A549 (cell line): ENCODE measurements at regions not wholly inside any gene's neighbourhood (a gene's known extent, or its start where the extent isn't known, plus 50 kb on each side); places are given as distances from the start of the nearest gene placed in this dataset.

Experiments
- ATAC-seq, 2 experiments: fragments of 200-7000 bp in 1 of 2; fragments of >200 bp in 1 of 2; cut with Nextera tagmentation in 1 of 2; cut with Tn5 transposase in 1 of 2; 3 replicates each; pipeline versions ENCODE4 v1.8.0 to v1.9.1; 2018 to 2020; ENCODE audit warnings: mild to moderate bottlenecking in 1 of 2, moderate library complexity in 1 of 2
- CTCF ChIA-PET: fragments of 300-600 bp; sonication (Branson Sonifier 250); formaldehyde crosslinking; extraction: SDS; loops from one replicate; lab custom pipeline; 2021; ENCODE audit warnings: antibody characterized with exemption, inconsistent platforms; lab: Yijun Ruan, JAX
- POLR2A ChIA-PET: fragments of 350-600 bp; formaldehyde crosslinking; extraction: SDS; loops from one replicate; lab custom pipeline; 2021; ENCODE audit warnings: antibody characterized with exemption, inconsistent platforms; lab: Yijun Ruan, JAX
- DNase-seq, 2 experiments: peaks; one replicate each; pipeline versions ENCODE4 v3.0.0 to v3.0.0-alpha.2; 2011 to 2016; ENCODE audit warnings: low read depth in 1 of 2, low spot score in 1 of 2
- FAIRE-seq: peaks from 2 replicates; lab custom pipeline; 2011; peaks lifted over from hg19 to GRCh38; lab: Jason Lieb, UNC
- H3K27ac ChIP-seq, 2 experiments: fragments of >200 bp; sonication (Bioruptor Twin); formaldehyde crosslinking; 3 replicates each; pipeline ENCODE4 v1.5.1; 2016 to 2017
- H3K4me1 ChIP-seq: fragments of >200 bp; sonication (Bioruptor Twin); formaldehyde crosslinking; 3 replicates; pipeline ENCODE4 v1.6.1; 2016
- H3K4me2 ChIP-seq: fragments of >200 bp; sonication (Bioruptor Twin); formaldehyde crosslinking; 3 replicates; pipeline ENCODE4 v1.6.1; 2016
- H3K4me3 ChIP-seq: fragments of >200 bp; sonication (Bioruptor Twin); formaldehyde crosslinking; 3 replicates; pipeline ENCODE4 v1.5.1; 2016
- H3K9me3 ChIP-seq: fragments of >200 bp; sonication (Bioruptor Twin); formaldehyde crosslinking; 3 replicates; pipeline ENCODE4 v1.6.1; 2016
- CBX2 ChIP-seq: fragments of 200-600 bp; sonication (generic); IDR thresholded peaks from 2 replicates; pipeline ENCODE4 v1.6.1; 2016; ENCODE audit warnings: low read depth, mild to moderate bottlenecking, borderline replicate concordance
- CBX8 ChIP-seq: fragments of 200-600 bp; sonication (generic); IDR thresholded peaks from 2 replicates; pipeline ENCODE4 v1.6.1; 2016
- CEBPB ChIP-seq, 2 experiments: fragments of >200 bp in 1 of 2; sonication (Bioruptor Twin) in 1 of 2; formaldehyde crosslinking in 1 of 2; IDR thresholded peaks; 2 replicates each; pipeline ENCODE4 v1.6.1; 2012 to 2016
- EHF ChIP-seq: fragments of 250-450 bp; sonication (Bioruptor Pico); IDR thresholded peaks from 2 replicates; pipeline ENCODE4 v1.5.0; 2020; ENCODE audit warnings: mild to moderate bottlenecking
- EHMT2 ChIP-seq: fragments of 200-600 bp; sonication (generic); IDR thresholded peaks from 2 replicates; pipeline ENCODE4 v1.6.1; 2016; ENCODE audit warnings: antibody characterized with exemption, low read depth, mild to moderate bottlenecking, moderate library complexity
- GATA3 ChIP-seq: IDR thresholded peaks from 2 replicates; pipeline ENCODE4 v1.6.1; 2012; ENCODE audit warnings: borderline replicate concordance
- HDAC2 ChIP-seq: fragments of 200-600 bp; sonication (generic); IDR thresholded peaks from 2 replicates; pipeline ENCODE4 v1.6.1; 2016
- HOXB13 ChIP-seq: fragments of 250-450 bp; sonication (Bioruptor Pico); IDR thresholded peaks from 2 replicates; pipeline ENCODE4 v1.5.0; 2020; ENCODE audit warnings: low read depth, mild to moderate bottlenecking, moderate library complexity
- JUN ChIP-seq, 2 experiments: fragments of >200 bp; sonication (Bioruptor Twin); formaldehyde crosslinking; IDR thresholded peaks; 2 replicates in 1 of 2; 3 replicates in 1 of 2; pipeline ENCODE4 v1.6.1; 2016 to 2017
- KDM1A ChIP-seq: fragments of 200-600 bp; sonication (generic); IDR thresholded peaks from 2 replicates; pipeline ENCODE4 v1.6.1; 2016; ENCODE audit warnings: low read depth, mild to moderate bottlenecking
- KDM5A ChIP-seq: fragments of 200-600 bp; sonication (generic); IDR thresholded peaks from 2 replicates; pipeline ENCODE4 v1.6.1; 2016; ENCODE audit warnings: antibody characterized with exemption, mild to moderate bottlenecking
- MAFK ChIP-seq: fragments of 450-650 bp; IDR thresholded peaks from 2 replicates; pipeline ENCODE4 v1.6.1; 2014; ENCODE audit not compliant: partially characterized antibody
- NR3C1 ChIP-seq: fragments of >200 bp; sonication (Bioruptor Twin); formaldehyde crosslinking; IDR thresholded peaks from 3 replicates; pipeline ENCODE4 v1.6.1; 2017
- POLR2A ChIP-seq: IDR thresholded peaks from 2 replicates; pipeline ENCODE4 v1.6.1; 2012; ENCODE audit warnings: mild to moderate bottlenecking, low read length
- RAD21 ChIP-seq, 2 experiments: fragments of >200 bp in 1 of 2; sonication (Bioruptor Twin) in 1 of 2; formaldehyde crosslinking in 1 of 2; IDR thresholded peaks in 1 of 2; conservative IDR thresholded peaks in 1 of 2; 2 replicates in 1 of 2; 3 replicates in 1 of 2; pipeline ENCODE4 v1.6.1; 2012 to 2018; ENCODE audit warnings: inconsistent platforms in 1 of 2
- RARB ChIP-seq: fragments of 250-450 bp; sonication (Bioruptor Pico); IDR thresholded peaks from 2 replicates; pipeline ENCODE4 v1.8.0; 2021; ENCODE audit warnings: mild to moderate bottlenecking, moderate library complexity
- RFX5 ChIP-seq: fragments of 450-650 bp; IDR thresholded peaks from 2 replicates; pipeline ENCODE4 v1.7.1; 2014; ENCODE audit warnings: antibody characterized with exemption, mild to moderate bottlenecking, moderate library complexity
- RNF2 ChIP-seq: fragments of 200-600 bp; sonication (generic); IDR thresholded peaks from 2 replicates; pipeline ENCODE4 v1.6.1; 2016; ENCODE audit warnings: low read depth, mild to moderate bottlenecking, antibody characterized with exemption, moderate library complexity, borderline replicate concordance
- SMC3 ChIP-seq: fragments of >200 bp; sonication (Bioruptor Twin); formaldehyde crosslinking; IDR thresholded peaks from 3 replicates; pipeline ENCODE4 v1.6.1; 2018; ENCODE audit warnings: inconsistent platforms
- TFCP2L1 ChIP-seq: fragments of 250-450 bp; sonication (Bioruptor Pico); IDR thresholded peaks from 2 replicates; pipeline ENCODE4 v1.5.0; 2021; ENCODE audit warnings: mild to moderate bottlenecking
- TP53 ChIP-seq: fragments of 250-450 bp; sonication (Bioruptor Pico); IDR thresholded peaks from 2 replicates; pipeline ENCODE4 v1.5.0; 2021; ENCODE audit warnings: mild to moderate bottlenecking, moderate library complexity
- ZFP36 ChIP-seq: fragments of 450-650 bp; IDR thresholded peaks from 2 replicates; pipeline ENCODE4 v1.6.1; 2014; ENCODE audit warnings: borderline replicate concordance; ENCODE audit not compliant: partially characterized antibody
- ZNF302 ChIP-seq: fragments of 250-450 bp; sonication (Bioruptor Pico); IDR thresholded peaks from 2 replicates; pipeline ENCODE4 v1.9.0; 2021; ENCODE audit warnings: inconsistent platforms, mild to moderate bottlenecking, moderate library complexity
- ZSCAN20 ChIP-seq: fragments of 250-450 bp; sonication (Bioruptor Pico); IDR thresholded peaks from 2 replicates; pipeline ENCODE4 v1.8.0; 2022; ENCODE audit warnings: mild to moderate bottlenecking, moderate library complexity
- WGBS: methylation state at CpG from one replicate; pipeline ENCODE4 v1.1.6; 2017; ENCODE audit errors: missing lambda C conversion rate; 5-methylcytosine and 5-hydroxymethylcytosine counted together
- TF ChIP-seq, protein P1 (sequence below): fragments of >200 bp; sonication (Bioruptor Twin); formaldehyde crosslinking; IDR thresholded peaks from 3 replicates; pipeline ENCODE4 v1.6.1; 2016
- TF ChIP-seq, protein P2 (sequence below): fragments of 150-350 bp; IDR thresholded peaks from 2 replicates; pipeline ENCODE4 v1.6.1; 2014; ENCODE audit warnings: low read depth, mild to moderate bottlenecking, low read length
- TF ChIP-seq, protein P3 (sequence below): IDR thresholded peaks from 2 replicates; pipeline ENCODE4 v1.6.1; 2012; ENCODE audit warnings: low read depth, borderline replicate concordance
- TF ChIP-seq, protein P4 (sequence below): fragments of 200-600 bp; sonication (generic); IDR thresholded peaks from 2 replicates; pipeline ENCODE4 v1.6.1; 2016; ENCODE audit warnings: antibody characterized with exemption, mild to moderate bottlenecking, moderate library complexity
- TF ChIP-seq, protein P5 (sequence below): IDR thresholded peaks from 2 replicates; pipeline ENCODE4 v1.6.1; 2012

DNA sequence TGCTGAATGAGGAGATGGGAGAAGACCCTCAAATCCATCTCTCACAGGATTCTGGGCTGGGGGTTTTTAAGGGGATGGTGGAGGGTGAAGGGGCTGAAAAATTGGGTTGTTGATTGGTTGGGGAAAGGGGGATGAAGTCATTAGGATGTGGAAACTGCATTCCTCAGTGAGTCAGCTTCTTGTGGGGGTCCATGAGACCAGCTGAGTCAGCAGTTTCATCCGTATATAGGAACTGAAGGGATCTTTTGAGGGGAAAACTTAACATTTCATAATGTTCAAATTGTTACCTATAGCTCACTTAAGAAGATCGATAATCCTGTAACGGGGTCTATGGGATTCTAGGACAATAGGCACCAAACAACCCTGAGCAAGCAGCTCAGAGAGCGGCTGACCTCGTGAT is 213.4 kb downstream of the CBLN1 start:
- CTCF ChIA-PET, result interaction anchor here (1.0 kb wide), 1 partner anchor 18 kb away, joined by 3 read pairs; no protein-coding TSS in a partner anchor

DNA sequence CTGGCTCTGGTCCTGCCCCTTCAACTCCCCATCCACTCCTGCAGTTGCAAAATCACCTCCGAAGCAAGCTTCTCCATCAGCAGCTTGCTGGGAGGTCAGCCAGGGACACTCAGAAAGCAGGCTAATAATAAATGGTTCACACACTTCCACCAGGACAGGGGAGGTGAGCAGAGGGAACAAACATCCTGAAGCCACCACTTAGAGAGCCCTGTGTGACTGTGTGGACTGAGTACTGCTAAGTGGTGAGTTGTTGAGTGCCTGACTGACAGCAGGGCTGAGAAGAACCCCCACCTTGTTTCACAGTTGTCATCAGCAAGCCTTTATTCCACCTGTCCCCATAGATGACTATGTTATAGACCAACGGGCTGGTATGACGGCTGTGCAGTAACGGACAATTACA is 213.9 kb downstream of the CBLN1 start:
- Histone ChIP-seq H3K4me2 (no peak overlapping the region), H3K27ac (no peak overlapping the region), H3K4me1 (no peaks in the 10 kb centered on the region), H3K4me3 (no peak overlapping the region), H3K9me3 (no peaks in the 10 kb centered on the region)
- ATAC-seq (no peak), DNase-seq (no peak), FAIRE-seq (no peak)
- ChIA-PET CTCF (interaction anchor here (1.0 kb wide), 1 partner anchor 18 kb away, joined by 3 read pairs; no protein-coding TSS in a partner anchor), POLR2A (no interaction called here)
- TF ChIP-seq ZSCAN20 (CRISPR knock-in tag) (no peak), CBX2 (no peak), SMC3 (no peak), EHF (CRISPR knock-in tag) (no peak), RAD21 (conservative IDR thresholded peaks at IDR 0.05 in 1 of 2, IDR thresholded peaks at IDR 0.05 in 1 of 2) (no peak), JUN (IDR thresholded peaks at IDR 0.05) (no peak), ZFP36 (no peak), GATA3 (no peak), NR3C1 (no peak), MAFK (no peak), EHMT2 (no peak), HOXB13 (CRISPR knock-in tag) (no peak), HDAC2 (no peak), CBX8 (no peak), RNF2 (no peak)
- TF ChIP-seq, protein P1, sequence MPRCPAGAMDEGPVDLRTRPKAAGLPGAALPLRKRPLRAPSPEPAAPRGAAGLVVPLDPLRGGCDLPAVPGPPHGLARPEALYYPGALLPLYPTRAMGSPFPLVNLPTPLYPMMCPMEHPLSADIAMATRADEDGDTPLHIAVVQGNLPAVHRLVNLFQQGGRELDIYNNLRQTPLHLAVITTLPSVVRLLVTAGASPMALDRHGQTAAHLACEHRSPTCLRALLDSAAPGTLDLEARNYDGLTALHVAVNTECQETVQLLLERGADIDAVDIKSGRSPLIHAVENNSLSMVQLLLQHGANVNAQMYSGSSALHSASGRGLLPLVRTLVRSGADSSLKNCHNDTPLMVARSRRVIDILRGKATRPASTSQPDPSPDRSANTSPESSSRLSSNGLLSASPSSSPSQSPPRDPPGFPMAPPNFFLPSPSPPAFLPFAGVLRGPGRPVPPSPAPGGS, result no peak
- TF ChIP-seq, protein P2, sequence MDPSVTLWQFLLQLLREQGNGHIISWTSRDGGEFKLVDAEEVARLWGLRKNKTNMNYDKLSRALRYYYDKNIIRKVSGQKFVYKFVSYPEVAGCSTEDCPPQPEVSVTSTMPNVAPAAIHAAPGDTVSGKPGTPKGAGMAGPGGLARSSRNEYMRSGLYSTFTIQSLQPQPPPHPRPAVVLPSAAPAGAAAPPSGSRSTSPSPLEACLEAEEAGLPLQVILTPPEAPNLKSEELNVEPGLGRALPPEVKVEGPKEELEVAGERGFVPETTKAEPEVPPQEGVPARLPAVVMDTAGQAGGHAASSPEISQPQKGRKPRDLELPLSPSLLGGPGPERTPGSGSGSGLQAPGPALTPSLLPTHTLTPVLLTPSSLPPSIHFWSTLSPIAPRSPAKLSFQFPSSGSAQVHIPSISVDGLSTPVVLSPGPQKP, result no peak
- TF ChIP-seq, protein P3, sequence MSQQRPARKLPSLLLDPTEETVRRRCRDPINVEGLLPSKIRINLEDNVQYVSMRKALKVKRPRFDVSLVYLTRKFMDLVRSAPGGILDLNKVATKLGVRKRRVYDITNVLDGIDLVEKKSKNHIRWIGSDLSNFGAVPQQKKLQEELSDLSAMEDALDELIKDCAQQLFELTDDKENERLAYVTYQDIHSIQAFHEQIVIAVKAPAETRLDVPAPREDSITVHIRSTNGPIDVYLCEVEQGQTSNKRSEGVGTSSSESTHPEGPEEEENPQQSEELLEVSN, result no peak
- WGBS, result 0% methylated on average over 4 of the region's 4 CpGs

More for the DNA sequence above, 213.4 kb downstream of the CBLN1 start:
- FAIRE-seq, result no peak
- Histone ChIP-seq H3K4me2 (no peak overlapping the region), H3K4me1 (no peaks in the 10 kb centered on the region), H3K4me3 (no peak overlapping the region)
- no peak for DNase-seq
- 9% methylated on average over 5 of the region's 5 CpGs for WGBS
- TF ChIP-seq MAFK (peak; percentile 90), ZNF302 (CRISPR knock-in tag) (no peak)
- TF ChIP-seq, all 56 proteins: peak for 1
- no peaks in the 10 kb centered on the region for H3K9me3 ChIP-seq
- POLR2A ChIA-PET, result no interaction called here
- H3K27ac ChIP-seq, result no peak overlapping the region
- ATAC-seq, result no peak

DNA sequence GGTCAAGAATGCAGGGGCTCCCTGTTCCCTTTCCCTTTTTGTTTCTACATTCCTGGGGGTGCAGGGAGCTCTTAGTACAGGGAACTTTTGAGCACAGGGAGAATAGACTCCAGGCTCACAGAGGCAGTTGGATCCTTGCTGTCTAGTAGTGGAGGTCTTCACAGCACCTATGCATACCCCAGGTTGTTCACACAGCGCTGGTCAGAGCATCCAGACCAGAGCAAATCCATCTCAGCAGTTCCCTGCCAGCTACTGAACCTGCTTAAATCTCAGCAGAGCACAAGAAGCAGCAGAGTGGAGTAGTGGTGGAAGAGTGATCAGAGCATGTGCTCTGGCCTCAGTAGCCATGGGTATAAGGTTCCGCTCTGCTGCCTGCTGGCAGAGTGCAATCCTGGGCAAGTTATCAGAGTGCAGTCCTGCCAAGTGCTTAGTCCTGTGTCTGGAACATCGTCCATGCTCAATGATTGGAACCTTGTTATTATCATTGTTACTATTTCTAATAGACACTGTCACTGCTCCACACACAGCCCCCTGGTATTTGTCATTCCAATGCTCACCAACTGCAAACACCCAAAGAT is 220.4 kb downstream of the CBLN1 start:
- Histone ChIP-seq H3K27ac (no peak overlapping the region), H3K4me2 (no peak overlapping the region), H3K4me3 (no peak overlapping the region), H3K4me1 (no peaks in the 10 kb centered on the region), H3K9me3 (no peaks in the 10 kb centered on the region)
- ATAC-seq (no peak), FAIRE-seq (no peak), DNase-seq (no peak)
- POLR2A ChIA-PET, result no interaction called here
- WGBS, result 25% methylated on average over 3 of the region's 3 CpGs
- CTCF ChIA-PET, result interaction anchor here (1.4 kb wide), 1 partner anchor 18 kb away, joined by 4 read pairs; no protein-coding TSS in a partner anchor
- TF ChIP-seq POLR2A (no peak), CEBPB (IDR thresholded peaks at IDR 0.05) (no peak), RFX5 (no peak), KDM1A (no peak), TFCP2L1 (CRISPR knock-in tag) (no peak), HDAC2 (no peak), TP53 (CRISPR knock-in tag) (no peak), KDM5A (no peak), RAD21 (conservative IDR thresholded peaks at IDR 0.05 in 1 of 2, IDR thresholded peaks at IDR 0.05 in 1 of 2) (no peak), EHF (CRISPR knock-in tag) (no peak), RARB (CRISPR knock-in tag) (no peak)
- TF ChIP-seq, protein P4, sequence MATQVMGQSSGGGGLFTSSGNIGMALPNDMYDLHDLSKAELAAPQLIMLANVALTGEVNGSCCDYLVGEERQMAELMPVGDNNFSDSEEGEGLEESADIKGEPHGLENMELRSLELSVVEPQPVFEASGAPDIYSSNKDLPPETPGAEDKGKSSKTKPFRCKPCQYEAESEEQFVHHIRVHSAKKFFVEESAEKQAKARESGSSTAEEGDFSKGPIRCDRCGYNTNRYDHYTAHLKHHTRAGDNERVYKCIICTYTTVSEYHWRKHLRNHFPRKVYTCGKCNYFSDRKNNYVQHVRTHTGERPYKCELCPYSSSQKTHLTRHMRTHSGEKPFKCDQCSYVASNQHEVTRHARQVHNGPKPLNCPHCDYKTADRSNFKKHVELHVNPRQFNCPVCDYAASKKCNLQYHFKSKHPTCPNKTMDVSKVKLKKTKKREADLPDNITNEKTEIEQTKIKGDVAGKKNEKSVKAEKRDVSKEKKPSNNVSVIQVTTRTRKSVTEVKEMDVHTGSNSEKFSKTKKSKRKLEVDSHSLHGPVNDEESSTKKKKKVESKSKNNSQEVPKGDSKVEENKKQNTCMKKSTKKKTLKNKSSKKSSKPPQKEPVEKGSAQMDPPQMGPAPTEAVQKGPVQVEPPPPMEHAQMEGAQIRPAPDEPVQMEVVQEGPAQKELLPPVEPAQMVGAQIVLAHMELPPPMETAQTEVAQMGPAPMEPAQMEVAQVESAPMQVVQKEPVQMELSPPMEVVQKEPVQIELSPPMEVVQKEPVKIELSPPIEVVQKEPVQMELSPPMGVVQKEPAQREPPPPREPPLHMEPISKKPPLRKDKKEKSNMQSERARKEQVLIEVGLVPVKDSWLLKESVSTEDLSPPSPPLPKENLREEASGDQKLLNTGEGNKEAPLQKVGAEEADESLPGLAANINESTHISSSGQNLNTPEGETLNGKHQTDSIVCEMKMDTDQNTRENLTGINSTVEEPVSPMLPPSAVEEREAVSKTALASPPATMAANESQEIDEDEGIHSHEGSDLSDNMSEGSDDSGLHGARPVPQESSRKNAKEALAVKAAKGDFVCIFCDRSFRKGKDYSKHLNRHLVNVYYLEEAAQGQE, result no peak
- TF ChIP-seq, protein P5, sequence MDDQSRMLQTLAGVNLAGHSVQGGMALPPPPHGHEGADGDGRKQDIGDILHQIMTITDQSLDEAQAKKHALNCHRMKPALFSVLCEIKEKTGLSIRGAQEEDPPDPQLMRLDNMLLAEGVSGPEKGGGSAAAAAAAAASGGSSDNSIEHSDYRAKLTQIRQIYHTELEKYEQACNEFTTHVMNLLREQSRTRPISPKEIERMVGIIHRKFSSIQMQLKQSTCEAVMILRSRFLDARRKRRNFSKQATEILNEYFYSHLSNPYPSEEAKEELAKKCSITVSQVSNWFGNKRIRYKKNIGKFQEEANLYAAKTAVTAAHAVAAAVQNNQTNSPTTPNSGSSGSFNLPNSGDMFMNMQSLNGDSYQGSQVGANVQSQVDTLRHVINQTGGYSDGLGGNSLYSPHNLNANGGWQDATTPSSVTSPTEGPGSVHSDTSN, result no peak
